ENCODE measurements at regions not wholly inside any gene's neighbourhood (a gene's known extent, or its start where the extent isn't known, plus 50 kb on each side); places are given as distances from the start of the nearest gene placed in this dataset.

- WGBS, 2 donors = 1% methylated on average over 42 of the region's 47 CpGs; no CpG with 5 or more reads in 1 of the 2 donors
- H3K27ac ChIP-seq = peak overlapping the region; percentile 74 to 89 (median 82)
- no peak for TF ChIP-seq POLR2A (IDR thresholded peaks at IDR 0.05)
- no peak for TF ChIP-seq CTCF (IDR thresholded peaks at IDR 0.05)
- TF ChIP-seq EP300 (IDR thresholded peaks at IDR 0.05) = no peak
- no peaks in the 10 kb centered on the region for H3K9me3 ChIP-seq
- H3K27me3 ChIP-seq = no peaks in the 10 kb centered on the region
- peaks cover 0 to 14% (median 0%) of the 10 kb centered on the region in 3 donors for H3K36me3 ChIP-seq
- peak overlapping the region; percentile 74 to 88 (median 76) for H3K4me3 ChIP-seq
- H3K4me1 ChIP-seq = peaks cover 0 to 39% (median 11%) of the 10 kb centered on the region in 4 donors
- DNase-seq (ENCODE audit: low spot score in 2 of 2) = no peak
Measured at GRCh38 chr1:9182784-9183257, 51.8 kb upstream of the H6PD start.

DNA sequence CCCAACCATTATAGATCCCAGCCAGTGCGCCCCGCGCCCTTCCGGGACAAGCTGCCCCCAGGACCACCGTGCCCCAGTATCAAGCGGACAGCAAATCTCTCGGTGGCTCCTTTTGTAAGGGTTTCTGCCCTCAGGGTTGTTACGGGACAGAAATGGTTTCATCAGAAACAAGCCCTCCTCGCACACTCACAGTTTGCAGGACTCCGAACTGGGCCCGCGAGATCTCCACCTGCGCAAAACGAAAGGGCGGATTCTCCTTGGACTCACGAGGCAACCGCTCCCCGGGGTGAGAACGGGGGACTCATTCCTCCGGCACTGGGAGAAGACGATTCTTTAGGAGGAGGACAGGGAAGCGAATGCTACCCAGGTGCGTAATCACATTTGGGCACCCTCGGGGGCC lies 51.1 kb upstream of the H6PD start:
- no peaks in the 10 kb centered on the region for H3K27me3 ChIP-seq
- no peaks in the 10 kb centered on the region for H3K9me3 ChIP-seq
- no peak for TF ChIP-seq CTCF (IDR thresholded peaks at IDR 0.05)
- no peak for TF ChIP-seq POLR2A (IDR thresholded peaks at IDR 0.05)
- no peak for TF ChIP-seq EP300 (IDR thresholded peaks at IDR 0.05)
- peaks cover 0 to 39% (median 9%) of the 10 kb centered on the region in 4 donors for H3K4me1 ChIP-seq
- H3K27ac ChIP-seq = peak overlapping the region in 3 of 4 donors; percentile 80 to 89 (median 85)
- peaks cover 0 to 10% (median 0%) of the 10 kb centered on the region in 3 donors for H3K36me3 ChIP-seq
- no peak for DNase-seq (ENCODE audit: low spot score in 2 of 2)
- H3K4me3 ChIP-seq = peak overlapping the region; percentile 74 to 88 (median 76)
- 30 to 33% methylated on average over 21 to 24 of the region's 24 CpGs for WGBS, 2 donors

DNA sequence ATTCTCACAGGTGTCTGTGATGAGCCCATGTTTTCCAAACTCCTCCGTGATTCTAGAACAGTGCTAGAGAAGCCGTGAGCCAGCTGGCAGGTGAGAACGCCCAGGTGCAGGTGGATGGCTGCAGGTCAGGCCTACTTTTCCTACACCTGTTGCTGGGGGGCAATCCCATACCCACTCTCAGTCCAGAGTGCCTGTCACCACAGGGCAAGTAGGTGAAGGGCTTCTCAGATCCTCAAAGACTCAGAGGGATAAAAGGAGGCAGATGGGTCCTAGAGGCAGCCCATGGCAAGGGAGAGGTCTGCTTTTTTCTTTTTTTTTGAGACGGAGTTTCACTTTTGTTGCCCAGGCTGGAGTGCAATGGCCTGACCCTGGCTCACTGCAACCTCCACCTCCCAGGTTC lies 50.7 kb upstream of the H6PD start:
- peaks cover 0 to 39% (median 7%) of the 10 kb centered on the region in 4 donors for H3K4me1 ChIP-seq
- no peaks in the 10 kb centered on the region for H3K9me3 ChIP-seq
- 53 to 80% methylated on average over 4 of the region's 4 CpGs for WGBS, 2 donors
- peak overlapping the region in 1 of 4 donors; percentile 76 for H3K4me3 ChIP-seq
- no peaks in the 10 kb centered on the region for H3K27me3 ChIP-seq
- DNase-seq (ENCODE audit: low spot score in 2 of 2) = no peak
- TF ChIP-seq CTCF (IDR thresholded peaks at IDR 0.05) (no peak), EP300 (IDR thresholded peaks at IDR 0.05) (no peak), POLR2A (IDR thresholded peaks at IDR 0.05) (no peak)
- H3K27ac ChIP-seq = peak overlapping the region in 1 of 4 donors; percentile 89
- peaks cover 0 to 7% (median 0%) of the 10 kb centered on the region in 3 donors for H3K36me3 ChIP-seq

DNA sequence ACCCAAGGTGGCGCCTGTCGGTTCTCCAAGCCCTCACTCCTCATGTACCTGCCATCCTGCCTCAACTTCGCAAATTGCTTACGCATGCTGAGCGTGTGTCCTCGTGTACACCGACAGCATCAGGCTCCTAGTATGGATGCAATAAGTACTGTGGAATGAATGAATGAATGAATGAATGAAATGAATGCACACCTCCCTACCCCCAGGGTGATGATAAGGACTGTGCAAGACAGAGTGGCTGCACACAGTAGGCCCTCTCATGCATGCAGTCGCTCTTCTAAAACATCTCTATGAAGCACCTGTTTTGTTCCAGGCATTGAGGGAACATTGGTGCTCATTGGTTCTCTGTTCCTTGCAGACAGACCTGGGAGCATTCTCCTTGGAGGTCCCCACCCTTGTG lies 49.8 kb upstream of the H6PD start:
- Histone ChIP-seq H3K4me1 (peaks cover 0 to 36% (median 6%) of the 10 kb centered on the region in 4 donors), H3K27ac (no peak overlapping the region), H3K27me3 (no peaks in the 10 kb centered on the region), H3K4me3 (no peak overlapping the region), H3K9me3 (no peaks in the 10 kb centered on the region), H3K36me3 (peaks cover 0 to 3% (median 0%) of the 10 kb centered on the region in 3 donors)
- no peak for DNase-seq (ENCODE audit: low spot score in 2 of 2)
- TF ChIP-seq POLR2A (IDR thresholded peaks at IDR 0.05) (no peak), EP300 (IDR thresholded peaks at IDR 0.05) (no peak), CTCF (IDR thresholded peaks at IDR 0.05) (no peak)
- 97 to 98% methylated on average over 8 of the region's 8 CpGs for WGBS, 2 donors
